Liver (tissue), 8 donors: ENCODE measurements at regions not wholly inside any gene's neighbourhood (a gene's known extent, or its start where the extent isn't known, plus 50 kb on each side); places are given as distances from the start of the nearest gene placed in this dataset.

Experiments used
- DNase-seq: peaks from one replicate; pipeline ENCODE4 v3.0.0-alpha.2; 2017; ENCODE audit warnings: low spot score
- H3K27ac ChIP-seq, 2 donors: one replicate each; pipeline ENCODE4 v1.7.0; 2013; ENCODE audit warnings: inconsistent platforms in 2 of 2, low read length in 2 of 2, control low read depth in 1 of 2, low read depth in 1 of 2, mild to moderate bottlenecking in 1 of 2
- H3K27me3 ChIP-seq, 4 donors: one replicate each; pipeline versions ENCODE4 v1.6.1 to v1.7.0; 2013; ENCODE audit warnings: low read length in 3 of 4, inconsistent platforms in 1 of 4, mild to moderate bottlenecking in 1 of 4, moderate library complexity in 1 of 4; ENCODE audit not compliant: control insufficient read depth in 4 of 4, insufficient read depth in 4 of 4
- H3K36me3 ChIP-seq, 4 donors: one replicate each; pipeline versions ENCODE4 v1.6.1 to v1.7.0; 2013; ENCODE audit warnings: low read length in 3 of 4, mild to moderate bottlenecking in 3 of 4, low read depth in 1 of 4, moderate library complexity in 1 of 4; ENCODE audit not compliant: control insufficient read depth in 4 of 4, insufficient read depth in 3 of 4
- H3K4me1 ChIP-seq, 4 donors: one replicate each; pipeline versions ENCODE4 v1.6.1 to v1.7.0; 2013; ENCODE audit warnings: low read length in 3 of 4, mild to moderate bottlenecking in 3 of 4, moderate library complexity in 1 of 4; ENCODE audit not compliant: control insufficient read depth in 4 of 4, insufficient read depth in 4 of 4
- H3K4me3 ChIP-seq, 3 donors: one replicate each; pipeline versions ENCODE4 v1.6.1 to v1.7.0; 2013; ENCODE audit warnings: low read length in 3 of 3, control low read depth in 1 of 3, low read depth in 1 of 3, mild to moderate bottlenecking in 1 of 3
- H3K9ac ChIP-seq, 2 donors: one replicate each; pipeline ENCODE4 v1.7.0; 2013; ENCODE audit warnings: low read length in 2 of 2, mild to moderate bottlenecking in 2 of 2, moderate library complexity in 2 of 2, control low read depth in 1 of 2, low read depth in 1 of 2
- H3K9me3 ChIP-seq, 4 donors: one replicate each; pipeline versions ENCODE4 v1.6.1 to v1.7.0; 2013; ENCODE audit warnings: low read length in 3 of 4; ENCODE audit not compliant: control insufficient read depth in 4 of 4
- ATF3 ChIP-seq: IDR thresholded peaks from 2 replicates; pipeline ENCODE4 v1.6.1; 2016; ENCODE audit warnings: antibody characterized with exemption
- CTCF ChIP-seq: fragments of 150-350 bp; IDR thresholded peaks from 2 replicates; pipeline ENCODE4 v1.5.1; 2017; ENCODE audit warnings: improper control_type of control experiment, low read depth, low read length; ENCODE audit not compliant: missing input control
- FOXA1 ChIP-seq: IDR thresholded peaks from 2 replicates; pipeline ENCODE4 v1.6.1; 2016; ENCODE audit warnings: antibody characterized with exemption
- FOXA2 ChIP-seq: IDR thresholded peaks from 2 replicates; pipeline ENCODE4 v1.6.1; 2016; ENCODE audit warnings: antibody characterized with exemption
- GABPA ChIP-seq, 2 donors: IDR thresholded peaks in 1 of 2; conservative IDR thresholded peaks in 1 of 2; 2 replicates each; pipeline ENCODE4 v1.6.1; 2016; ENCODE audit warnings: antibody characterized with exemption in 2 of 2, mild to moderate bottlenecking in 1 of 2, moderate library complexity in 1 of 2
- HNF4A ChIP-seq, 2 donors: conservative IDR thresholded peaks; 2 replicates each; pipeline ENCODE4 v1.6.1; 2016; ENCODE audit warnings: antibody characterized with exemption in 2 of 2, mild to moderate bottlenecking in 2 of 2
- HNF4G ChIP-seq: IDR thresholded peaks from 2 replicates; pipeline ENCODE4 v1.6.1; 2016; ENCODE audit warnings: antibody characterized with exemption
- JUND ChIP-seq, 2 donors: IDR thresholded peaks; 2 replicates each; pipeline ENCODE4 v1.6.1; 2016; ENCODE audit warnings: antibody characterized with exemption in 2 of 2
- MAX ChIP-seq: IDR thresholded peaks from 2 replicates; pipeline ENCODE4 v1.6.1; 2016; ENCODE audit warnings: antibody characterized with exemption
- NR2F2 ChIP-seq: IDR thresholded peaks from 2 replicates; pipeline ENCODE4 v1.6.1; 2016; ENCODE audit warnings: antibody characterized with exemption
- RAD21 ChIP-seq, 2 donors: IDR thresholded peaks; 2 replicates each; pipeline ENCODE4 v1.6.1; 2016; ENCODE audit warnings: antibody characterized with exemption in 2 of 2, mild to moderate bottlenecking in 2 of 2
- REST ChIP-seq: IDR thresholded peaks from 2 replicates; pipeline ENCODE4 v1.6.1; 2016; ENCODE audit warnings: antibody characterized with exemption, mild to moderate bottlenecking
- RXRA ChIP-seq, 2 donors: IDR thresholded peaks; 2 replicates each; pipeline ENCODE4 v1.6.1; 2017 to 2018; ENCODE audit warnings: antibody characterized with exemption in 2 of 2, mild to moderate bottlenecking in 1 of 2
- SP1 ChIP-seq: IDR thresholded peaks from 2 replicates; pipeline ENCODE4 v1.6.1; 2018; ENCODE audit warnings: antibody characterized with exemption, mild to moderate bottlenecking
- TAF1 ChIP-seq: conservative IDR thresholded peaks from 2 replicates; pipeline ENCODE4 v1.6.1; 2016; ENCODE audit warnings: antibody characterized with exemption, mild to moderate bottlenecking
- YY1 ChIP-seq: IDR thresholded peaks from 2 replicates; pipeline ENCODE4 v1.6.1; 2016; ENCODE audit warnings: antibody characterized with exemption, mild to moderate bottlenecking
- ZBTB33 ChIP-seq: IDR thresholded peaks from 2 replicates; pipeline ENCODE4 v1.6.1; 2016; ENCODE audit warnings: antibody characterized with exemption
- WGBS: extraction: QIAGEN DNeasy Blood & Tissue Kit; methylation state at CpG from one replicate; pipeline ENCODE4 v1.1.7; 2013; 5-methylcytosine and 5-hydroxymethylcytosine counted together
- donor health status: healthy.
- donor health status: healthy.
- donor health status: healthy.
- donor health status: healthy.
- donor health status: healthy.

- no peaks in the 10 kb centered on the region for H3K27me3 ChIP-seq
- H3K4me3 ChIP-seq: no peak overlapping the region
- H3K36me3 ChIP-seq: no peaks in the 10 kb centered on the region
- no peak overlapping the region for H3K9ac ChIP-seq
- peaks cover 0 to 1% (median 0%) of the 10 kb centered on the region in 4 donors for H3K4me1 ChIP-seq
- no peak overlapping the region for H3K27ac ChIP-seq
- TF ChIP-seq RAD21 (IDR thresholded peaks at IDR 0.05): no peak
- TF ChIP-seq HNF4G: no peak
- TF ChIP-seq JUND (IDR thresholded peaks at IDR 0.05): no peak
- no peak for TF ChIP-seq YY1
- no peak for TF ChIP-seq FOXA2
- TF ChIP-seq CTCF: no peak
- no peak for TF ChIP-seq RXRA (IDR thresholded peaks at IDR 0.05)
- no peak for TF ChIP-seq FOXA1
- TF ChIP-seq HNF4A (conservative IDR thresholded peaks at IDR 0.05): no peak
- TF ChIP-seq MAX: no peak
- TF ChIP-seq GABPA (IDR thresholded peaks at IDR 0.05 in 1 of 2, conservative IDR thresholded peaks at IDR 0.05 in 1 of 2): no peak
- TF ChIP-seq NR2F2: no peak
- TF ChIP-seq REST: no peak
- no peak for TF ChIP-seq TAF1
- TF ChIP-seq ATF3: no peak
- TF ChIP-seq SP1: no peak
- TF ChIP-seq ZBTB33: no peak
- no peak for DNase-seq
- no peaks in the 10 kb centered on the region for H3K9me3 ChIP-seq
- WGBS: 96% methylated on average over 3 of the region's 3 CpGs
Observed at GRCh38 chr9:82590845-82591244, 472.1 kb downstream of the RASEF start.

- Histone ChIP-seq H3K9me3 (no peaks in the 10 kb centered on the region), H3K27ac (no peak overlapping the region), H3K4me3 (no peak overlapping the region), H3K4me1 (peaks cover 1 to 17% (median 15%) of the 10 kb centered on the region in 4 donors), H3K27me3 (no peaks in the 10 kb centered on the region), H3K9ac (no peak overlapping the region), H3K36me3 (no peaks in the 10 kb centered on the region)
- DNase-seq: no peak
- WGBS: 77% methylated on average over 5 of the region's 5 CpGs
- TF ChIP-seq GABPA (IDR thresholded peaks at IDR 0.05 in 1 of 2, conservative IDR thresholded peaks at IDR 0.05 in 1 of 2): no peak
- TF ChIP-seq NR2F2: no peak
- TF ChIP-seq RXRA (IDR thresholded peaks at IDR 0.05): no peak
- no peak for TF ChIP-seq CTCF
- no peak for TF ChIP-seq TAF1
- no peak for TF ChIP-seq SP1
- TF ChIP-seq RAD21 (IDR thresholded peaks at IDR 0.05): no peak
- TF ChIP-seq ATF3: no peak
- no peak for TF ChIP-seq REST
- no peak for TF ChIP-seq HNF4G
- TF ChIP-seq HNF4A (conservative IDR thresholded peaks at IDR 0.05): no peak
Observed at GRCh38 chr9:82593501-82593900, 469.4 kb downstream of the RASEF start.
